HCT116 (cell line): ENCODE measurements at regions not wholly inside any gene's neighbourhood (a gene's known extent, or its start where the extent isn't known, plus 50 kb on each side); places are given as distances from the start of the nearest gene placed in this dataset.
A peak's percentile ranks its signal among the peaks of the same experiment; 100 is the strongest.

Experiments used
- ATAC-seq: fragments of 200-7000 bp; cut with Tn5 transposase; 2 replicates; pipeline ENCODE4 v1.9.1; 2020; ENCODE audit warnings: mild to moderate bottlenecking, moderate library complexity
- BruUV-seq: library from RNA; stranded (reverse); fragments of 400-500 nt; replicated peaks from 2 replicates; lab custom pipeline; 2021; lab: Mats Ljungman, UMichigan
- CTCF ChIA-PET: fragments of 300-600 bp; sonication (Branson Sonifier 250); formaldehyde crosslinking; loops from one replicate; lab custom pipeline; 2021; ENCODE audit warnings: antibody characterized with exemption; lab: Charles Lee
- POLR2A ChIA-PET: fragments of 300-600, 350-600 bp; sonication (Branson Sonifier 250); formaldehyde crosslinking; loops from one replicate; lab custom pipeline; 2021; ENCODE audit warnings: antibody characterized with exemption; lab: Charles Lee
- RAD21 ChIA-PET, 2 experiments: fragments of 300-600 bp; sonication (Branson Sonifier 250); formaldehyde crosslinking; loops; one replicate each; lab custom pipeline; 2023; ENCODE audit warnings: low total read pairs in 2 of 2; ENCODE audit not compliant: uncharacterized antibody in 2 of 2, unreplicated experiment in 2 of 2, low non-redundant PET in 1 of 2; lab: Charles Lee
- DNase-seq: peaks from one replicate; pipeline ENCODE4 v3.0.0-alpha.2; 2010; ENCODE audit warnings: low read depth, low spot score
- H2AFZ ChIP-seq: fragments of 200-600 bp; shearing (Covaris generic), sonication (generic); 2 replicates; pipeline ENCODE4 v1.6.1; 2017; ENCODE audit warnings: low read depth, mixed run types, mixed read lengths, antibody characterized with exemption, low read length; ENCODE audit not compliant: poor library complexity, severe bottlenecking
- H3K27ac ChIP-seq: 2 replicates; pipeline ENCODE4 v1.5.1; 2012; ENCODE audit warnings: low read depth, low read length
- H3K27me3 ChIP-seq: fragments of 200-600 bp; sonication (generic); 2 replicates; pipeline ENCODE4 v1.6.1; 2016; ENCODE audit warnings: mixed run types, low read length, mixed read lengths; ENCODE audit not compliant: insufficient read depth
- H3K36me3 ChIP-seq, 2 experiments: fragments of 200-500 bp in 1 of 2; fragments of 200-600 bp in 1 of 2; sonication (Bioruptor generic) in 1 of 2; sonication (generic) in 1 of 2; 2 replicates each; pipeline versions ENCODE4 v1.5.1 to v1.6.1; 2014 to 2016; ENCODE audit warnings: low read length in 2 of 2, inconsistent platforms in 1 of 2, mixed read lengths in 1 of 2, mixed run types in 1 of 2; ENCODE audit not compliant: insufficient read depth in 2 of 2, control insufficient read depth in 1 of 2
- H3K4me1 ChIP-seq, 2 experiments: fragments of 200-600 bp in 1 of 2; sonication (generic) in 1 of 2; 2 replicates each; pipeline versions ENCODE4 v1.5.1 to v1.6.1; 2012 to 2017; ENCODE audit warnings: low read length in 2 of 2, inconsistent platforms in 1 of 2, mild to moderate bottlenecking in 1 of 2, mixed read lengths in 1 of 2, mixed run types in 1 of 2, moderate library complexity in 1 of 2; ENCODE audit not compliant: insufficient read depth in 2 of 2, control insufficient read depth in 1 of 2
- H3K4me2 ChIP-seq: fragments of 200-600 bp; sonication (generic); 2 replicates; pipeline ENCODE4 v1.6.1; 2017; ENCODE audit warnings: mixed run types, low read length, mixed read lengths
- H3K4me3 ChIP-seq, 2 experiments: fragments of 200-600 bp in 1 of 2; sonication (generic) in 1 of 2; replicated peaks in 1 of 2; 2 replicates each; pipeline ENCODE4 v1.5.1; 2011 to 2016; ENCODE audit warnings: low read length in 2 of 2, control low read depth in 1 of 2, low read depth in 1 of 2, mild to moderate bottlenecking in 1 of 2, mixed read lengths in 1 of 2, mixed run types in 1 of 2
- H3K79me2 ChIP-seq: fragments of 200-600 bp; sonication (generic); 2 replicates; pipeline ENCODE4 v1.6.1; 2017; ENCODE audit warnings: mild to moderate bottlenecking, mixed run types, low read length, moderate library complexity, mixed read lengths; ENCODE audit not compliant: insufficient read depth
- H3K9ac ChIP-seq: fragments of 200-600 bp; sonication (generic); 2 replicates; pipeline ENCODE4 v1.6.1; 2016; ENCODE audit warnings: low read length, mixed read lengths
- H3K9me2 ChIP-seq: fragments of 200-600 bp; sonication (generic), shearing (Covaris generic); 2 replicates; pipeline ENCODE4 v1.6.1; 2017; ENCODE audit warnings: mixed run types, mild to moderate bottlenecking, moderate library complexity; ENCODE audit not compliant: insufficient read depth
- H3K9me3 ChIP-seq, 2 experiments: fragments of 200-500 bp in 1 of 2; fragments of 200-600 bp in 1 of 2; sonication (Bioruptor generic) in 1 of 2; sonication (generic) in 1 of 2; 2 replicates each; pipeline ENCODE4 v1.6.1; 2014 to 2017; ENCODE audit warnings: low read length in 2 of 2, mixed read lengths in 2 of 2, inconsistent platforms in 1 of 2, low read depth in 1 of 2, mild to moderate bottlenecking in 1 of 2, mixed run types in 1 of 2, moderate library complexity in 1 of 2; ENCODE audit not compliant: control insufficient read depth in 1 of 2, insufficient read depth in 1 of 2
- H4K20me1 ChIP-seq: fragments of 200-600 bp; sonication (generic), shearing (Covaris generic); 2 replicates; pipeline ENCODE4 v1.6.1; 2017; ENCODE audit warnings: mixed run types, mild to moderate bottlenecking, moderate library complexity; ENCODE audit not compliant: insufficient read depth
- CBX3 ChIP-seq: IDR thresholded peaks from 2 replicates; pipeline ENCODE4 v1.6.1; 2012; ENCODE audit warnings: low read depth
- CEBPB ChIP-seq: IDR thresholded peaks from 2 replicates; pipeline ENCODE4 v1.6.1; 2012; ENCODE audit warnings: low read depth
- ELF1 ChIP-seq: IDR thresholded peaks from 2 replicates; pipeline ENCODE4 v1.6.1; 2012; ENCODE audit warnings: low read depth, borderline replicate concordance
- FOSL1 ChIP-seq: IDR thresholded peaks from 2 replicates; pipeline ENCODE4 v1.6.1; 2012; ENCODE audit warnings: low read depth
- MAX ChIP-seq: IDR thresholded peaks from 2 replicates; pipeline ENCODE4 v1.6.1; 2012
- POLR2A ChIP-seq: IDR thresholded peaks from 2 replicates; pipeline ENCODE4 v1.7.0; 2011; ENCODE audit warnings: borderline replicate concordance; ENCODE audit not compliant: insufficient read depth, insufficient read length; ENCODE audit errors: extremely low read depth
- POLR2AphosphoS5 ChIP-seq: IDR thresholded peaks from 2 replicates; pipeline ENCODE4 v1.6.1; 2011; ENCODE audit warnings: mild to moderate bottlenecking, low read depth, low read length, moderate library complexity
- SP1 ChIP-seq: IDR thresholded peaks from 2 replicates; pipeline ENCODE4 v1.6.1; 2012; ENCODE audit warnings: low read depth
- SRF ChIP-seq: IDR thresholded peaks from 2 replicates; pipeline ENCODE4 v1.6.1; 2012; ENCODE audit warnings: low read depth
- TCF7L2 ChIP-seq: IDR thresholded peaks from 2 replicates; pipeline ENCODE4 v1.7.0; 2011; ENCODE audit warnings: borderline replicate concordance, inconsistent platforms; ENCODE audit not compliant: insufficient read depth, insufficient read length; ENCODE audit errors: extremely low read depth
- intact Hi-C: fragments of 100-400 bp; cut with micrococcal nuclease; formaldehyde crosslinking; loops from 2 replicates; pipeline ENCODE4 v1.10.0; 2022

GRCh38 chr6:165987483-165988301 is 180.0 kb downstream of the TBXT start:
- intact Hi-C loops: no loop called here

GRCh38 chr6:165986914-165987482 is 180.7 kb downstream of the TBXT start:
- H3K36me3 ChIP-seq: no peaks in the 10 kb centered on the region
- RAD21 ChIA-PET: no interaction called here
- POLR2A ChIA-PET: no interaction called here
- intact Hi-C loops: no loop called here
- no peak overlapping the region for H3K9ac ChIP-seq
- no peak for TF ChIP-seq CBX3
- no peak for TF ChIP-seq CEBPB
- no peak for TF ChIP-seq ELF1
- no peak for TF ChIP-seq POLR2AphosphoS5
- ATAC-seq: no peak
- BruUV-seq: no TSS peak
- no peak overlapping the region for H3K4me3 ChIP-seq
- no peaks in the 10 kb centered on the region for H3K79me2 ChIP-seq
- CTCF ChIA-PET: no interaction called here
- H3K9me3 ChIP-seq: no peaks in the 10 kb centered on the region
- H4K20me1 ChIP-seq: no peaks in the 10 kb centered on the region
- no peak overlapping the region for H2AFZ ChIP-seq
- peaks cover 0 to 3% of the 10 kb centered on the region in 2 experiments; a peak in 1 of 4 replicates for H3K4me1 ChIP-seq
- no peak overlapping the region for H3K27ac ChIP-seq
- H3K27me3 ChIP-seq: no peaks in the 10 kb centered on the region
- no peaks in the 10 kb centered on the region for H3K9me2 ChIP-seq
- peak overlapping the region; percentile 50; the same call in 1 of the 2 replicates for H3K4me2 ChIP-seq
- no peak for DNase-seq

More at GRCh38 chr6:165987483-165988301, 180.0 kb downstream of the TBXT start:
- ChIA-PET CTCF (no interaction called here), POLR2A (no interaction called here), RAD21 (no interaction called here)
- H4K20me1 ChIP-seq: no peaks in the 10 kb centered on the region
- H3K4me3 ChIP-seq: no peak overlapping the region; a peak in 1 of 4 replicates
- H3K9me3 ChIP-seq: no peaks in the 10 kb centered on the region
- no peaks in the 10 kb centered on the region for H3K27me3 ChIP-seq
- no peak overlapping the region for H3K27ac ChIP-seq
- TF ChIP-seq SRF: no peak
- TF ChIP-seq MAX: no peak
- TF ChIP-seq FOSL1: no peak
- no peak for TF ChIP-seq TCF7L2
- TF ChIP-seq SP1: no peak
- TF ChIP-seq POLR2A: no peak
- TF ChIP-seq ELF1: no peak
- peak; percentile 77 for ATAC-seq
- no peaks in the 10 kb centered on the region for H3K9me2 ChIP-seq
- no peaks in the 10 kb centered on the region for H3K36me3 ChIP-seq
- BruUV-seq: no TSS peak
- no peak for DNase-seq
- H3K79me2 ChIP-seq: no peaks in the 10 kb centered on the region
- no peak overlapping the region for H2AFZ ChIP-seq
- H3K9ac ChIP-seq: no peak overlapping the region
- H3K4me2 ChIP-seq: peak overlapping the region; percentile 50
- H3K4me1 ChIP-seq: peaks cover 0 to 3% of the 10 kb centered on the region in 2 experiments; a peak in 1 of 4 replicates
